Effector CD4-positive, alpha-beta T cell (primary cell): ENCODE measurements at regions not wholly inside any gene's neighbourhood (a gene's known extent, or its start where the extent isn't known, plus 50 kb on each side); places are given as distances from the start of the nearest gene placed in this dataset.
"Not testable (repeated sequence)": the region's sequence is repeated elsewhere in the genome, so short reads cannot be mapped to it uniquely, and the experiment has no call there.

Source experiments
- DNase-seq: peaks from one replicate; pipeline ENCODE4 v3.0.0-alpha.2; 2020

- no peak for DNase-seq
Measured at GRCh38 chr9:71587576-71588362, 180.5 kb downstream of the CEMIP2 start.

- no peak for DNase-seq
Measured at GRCh38 chr9:71583792-71584191, 184.5 kb downstream of the CEMIP2 start.

GRCh38 chr9:71582347-71582746 lies 186.0 kb downstream of the CEMIP2 start:
- DNase-seq = no peak

- DNase-seq = no peak
Measured at GRCh38 chr9:71581101-71581500, 187.2 kb downstream of the CEMIP2 start.

- DNase-seq = no peak
Measured at GRCh38 chr9:71571186-71571585, 197.1 kb downstream of the CEMIP2 start.

GRCh38 chr9:71567890-71568289 lies 200.4 kb downstream of the CEMIP2 start:
- DNase-seq = no peak

- DNase-seq = no peak
Measured at GRCh38 chr9:71562140-71562539, 206.2 kb downstream of the CEMIP2 start.

- DNase-seq = no peak
Measured at GRCh38 chr9:71557310-71557709, 211.0 kb downstream of the CEMIP2 start.

- DNase-seq = no peak
Measured at GRCh38 chr9:71552480-71552879, 215.8 kb downstream of the CEMIP2 start.

GRCh38 chr9:71549023-71549422 lies 219.3 kb downstream of the CEMIP2 start:
- no peak for DNase-seq

- no peak for DNase-seq
Measured at GRCh38 chr9:71544464-71544863, 223.8 kb downstream of the CEMIP2 start.

GRCh38 chr9:71541436-71541835 lies 226.9 kb downstream of the CEMIP2 start:
- no peak for DNase-seq

GRCh38 chr9:71524996-71525580 lies 243.2 kb downstream of the CEMIP2 start:
- DNase-seq = no peak

GRCh38 chr9:71524516-71524915 lies 243.8 kb downstream of the CEMIP2 start:
- no peak for DNase-seq

GRCh38 chr9:71521132-71521531 lies 247.2 kb downstream of the CEMIP2 start:
- no peak for DNase-seq

- DNase-seq = no peak
Measured at GRCh38 chr9:71519098-71519696, 249.1 kb downstream of the CEMIP2 start.

GRCh38 chr9:71518045-71518827 lies 250.1 kb downstream of the CEMIP2 start:
- no peak for DNase-seq

- no peak for DNase-seq
Measured at GRCh38 chr9:71515626-71516025, 252.7 kb downstream of the CEMIP2 start.

- no peak for DNase-seq
Measured at GRCh38 chr9:71515107-71515506, 253.2 kb downstream of the CEMIP2 start.

GRCh38 chr9:71514344-71514975 lies 253.9 kb downstream of the CEMIP2 start:
- no peak for DNase-seq

- no peak for DNase-seq
Measured at GRCh38 chr9:71509054-71509453, 259.3 kb downstream of the CEMIP2 start.

- DNase-seq = not testable (repeated sequence)
Measured at GRCh38 chr9:71508141-71508540, 260.2 kb downstream of the CEMIP2 start.

GRCh38 chr9:71506821-71507220 lies 261.5 kb downstream of the CEMIP2 start:
- no peak for DNase-seq
